ENCODE measurements at regions not wholly inside any gene's neighbourhood (a gene's known extent, or its start where the extent isn't known, plus 50 kb on each side); places are given as distances from the start of the nearest gene placed in this dataset.

- no peak for TF ChIP-seq CTCF (IDR thresholded peaks at IDR 0.05 in 2 of 3, conservative IDR thresholded peaks at IDR 0.05 in 1 of 3; ENCODE audit: borderline replicate concordance in 1 of 3, insufficient read depth in 1 of 3, low read depth in 2 of 3, low read length in 2 of 3)
- TF ChIP-seq CBX3 (IDR thresholded peaks at IDR 0.05; ENCODE audit: low read depth): no peak
- TF ChIP-seq YY1 (IDR thresholded peaks at IDR 0.05; ENCODE audit: extremely low read depth, insufficient replicate concordance, low read depth, low read length): no peak
Observed at GRCh38 chr7:106370542-106370941, 85.8 kb upstream of the NAMPT start.

Measured in HCT116 (cell line).